22Rv1 (cell line): ENCODE measurements at regions not wholly inside any gene's neighbourhood (a gene's known extent, or its start where the extent isn't known, plus 50 kb on each side); places are given as distances from the start of the nearest gene placed in this dataset.

ENCODE experiments used
- H3K27ac ChIP-seq: fragments of 450-650 bp; 2 replicates; pipeline ENCODE4 v1.5.1; 2017
- ZFX ChIP-seq: fragments of 450-650 bp; IDR thresholded peaks from 2 replicates; pipeline ENCODE4 v1.6.1; 2017; ENCODE audit warnings: antibody characterized with exemption, borderline replicate concordance
- TF ChIP-seq, protein P1 (sequence below): fragments of 450-650 bp; IDR thresholded peaks from 2 replicates; pipeline ENCODE4 v1.5.1; 2017; ENCODE audit warnings: mild to moderate bottlenecking

GRCh38 chr5:86768699-86769202, 151.0 kb downstream of the COX7C start:
- H3K27ac ChIP-seq: no peak overlapping the region
- no peak for TF ChIP-seq ZFX
- TF ChIP-seq, protein P1, sequence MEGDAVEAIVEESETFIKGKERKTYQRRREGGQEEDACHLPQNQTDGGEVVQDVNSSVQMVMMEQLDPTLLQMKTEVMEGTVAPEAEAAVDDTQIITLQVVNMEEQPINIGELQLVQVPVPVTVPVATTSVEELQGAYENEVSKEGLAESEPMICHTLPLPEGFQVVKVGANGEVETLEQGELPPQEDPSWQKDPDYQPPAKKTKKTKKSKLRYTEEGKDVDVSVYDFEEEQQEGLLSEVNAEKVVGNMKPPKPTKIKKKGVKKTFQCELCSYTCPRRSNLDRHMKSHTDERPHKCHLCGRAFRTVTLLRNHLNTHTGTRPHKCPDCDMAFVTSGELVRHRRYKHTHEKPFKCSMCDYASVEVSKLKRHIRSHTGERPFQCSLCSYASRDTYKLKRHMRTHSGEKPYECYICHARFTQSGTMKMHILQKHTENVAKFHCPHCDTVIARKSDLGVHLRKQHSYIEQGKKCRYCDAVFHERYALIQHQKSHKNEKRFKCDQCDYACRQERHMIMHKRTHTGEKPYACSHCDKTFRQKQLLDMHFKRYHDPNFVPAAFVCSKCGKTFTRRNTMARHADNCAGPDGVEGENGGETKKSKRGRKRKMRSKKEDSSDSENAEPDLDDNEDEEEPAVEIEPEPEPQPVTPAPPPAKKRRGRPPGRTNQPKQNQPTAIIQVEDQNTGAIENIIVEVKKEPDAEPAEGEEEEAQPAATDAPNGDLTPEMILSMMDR: no peak

- TF ChIP-seq, protein P1: no peak
- TF ChIP-seq ZFX: no peak
Observed at GRCh38 chr5:86780018-86780417, 162.3 kb downstream of the COX7C start.

DNA sequence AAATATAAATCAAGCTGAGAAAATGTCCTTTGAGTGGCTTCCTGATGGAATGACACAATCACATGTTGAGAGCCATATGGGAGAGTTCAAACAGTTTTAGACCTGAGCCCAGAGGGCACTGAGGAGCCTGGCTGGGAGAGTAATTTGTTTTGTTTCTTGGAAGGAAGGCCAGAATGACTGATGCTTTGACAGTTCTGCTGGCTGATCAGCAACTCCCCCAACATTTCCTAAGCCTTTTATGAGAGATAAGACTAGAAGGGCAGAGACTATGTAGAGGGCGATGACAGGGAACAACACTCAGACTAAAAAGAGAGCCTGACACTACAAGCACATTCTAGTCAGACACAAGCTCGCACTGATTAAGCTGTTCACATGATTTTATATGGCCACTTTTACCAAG, 169.2 kb downstream of the COX7C start:
- TF ChIP-seq, protein P1: no peak
- TF ChIP-seq ZFX: no peak
- no peak overlapping the region for H3K27ac ChIP-seq

More at GRCh38 chr5:86780018-86780417, 162.3 kb downstream of the COX7C start:
- H3K27ac ChIP-seq: no peak overlapping the region

GRCh38 chr5:86795659-86796058, 177.9 kb downstream of the COX7C start:
- H3K27ac ChIP-seq: no peak overlapping the region
- TF ChIP-seq ZFX: no peak
- TF ChIP-seq, protein P1: no peak

DNA sequence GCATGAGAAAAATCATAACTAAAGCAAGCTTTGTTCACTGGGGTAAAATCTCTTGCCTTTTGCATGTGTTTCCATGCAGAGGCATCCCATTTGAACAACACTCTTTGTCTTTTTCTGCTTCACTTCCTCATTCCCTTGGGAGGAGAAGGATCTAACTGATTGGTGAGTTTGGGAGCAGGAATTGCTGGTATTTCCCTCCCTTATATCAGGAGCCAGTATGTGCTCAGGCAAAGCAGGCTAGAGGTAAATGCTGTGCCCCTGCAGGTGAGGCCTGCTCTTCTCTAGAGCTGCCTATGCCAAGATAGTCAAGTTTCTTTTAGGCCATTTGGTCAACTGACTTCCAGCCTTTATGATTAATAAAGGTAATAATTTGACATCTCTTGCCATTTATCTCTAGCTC, 179.9 kb downstream of the COX7C start:
- H3K27ac ChIP-seq: no peak overlapping the region
- TF ChIP-seq, protein P1: no peak
- no peak for TF ChIP-seq ZFX

GRCh38 chr5:86806206-86806605, 188.5 kb downstream of the COX7C start:
- TF ChIP-seq ZFX: no peak
- TF ChIP-seq, protein P1: no peak
- H3K27ac ChIP-seq: no peak overlapping the region

DNA sequence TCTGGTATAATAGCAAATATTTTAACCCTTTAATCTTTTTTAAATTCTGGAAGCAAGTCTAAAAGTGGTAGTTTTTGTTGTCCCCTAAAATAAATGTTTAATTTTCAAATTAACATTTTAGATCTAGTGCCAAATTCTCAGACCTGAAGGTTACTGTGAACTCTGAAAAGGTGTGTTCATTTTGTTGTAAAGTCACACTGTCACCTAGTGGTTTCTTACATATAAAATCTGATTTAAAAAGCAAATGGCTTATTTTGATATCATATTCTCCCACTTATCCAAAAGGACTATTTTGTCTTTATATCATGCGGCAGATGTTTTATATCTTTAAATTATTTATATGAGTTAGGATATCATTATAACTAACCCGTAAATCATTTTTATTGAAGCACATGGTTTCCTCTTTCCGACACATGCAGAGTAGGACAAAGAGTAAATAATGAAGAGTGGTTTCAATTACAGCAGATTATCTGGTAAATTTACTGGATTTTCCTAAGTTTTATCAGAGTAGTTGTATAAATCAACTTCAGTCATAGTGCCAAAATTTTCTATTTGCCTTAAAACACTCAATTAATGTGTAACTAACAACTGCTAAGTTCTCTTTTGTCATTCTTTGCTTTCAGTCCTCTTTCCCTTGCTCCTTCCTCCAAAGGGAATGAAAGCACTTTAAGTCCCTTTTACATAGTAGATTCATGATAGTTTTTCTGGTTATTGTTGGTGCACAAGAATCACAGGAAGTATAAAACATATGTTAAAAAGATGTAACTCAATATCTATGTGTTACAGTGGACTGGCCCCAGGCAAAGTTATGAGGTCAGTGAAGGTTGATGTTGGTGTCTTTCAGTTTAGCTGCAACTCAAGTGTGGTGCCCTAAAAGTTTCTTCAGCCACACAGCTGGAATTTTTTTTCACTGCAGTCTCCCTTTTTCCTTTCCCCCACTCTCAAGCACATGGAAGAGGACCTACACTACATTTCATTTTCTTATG, 189.6 kb downstream of the COX7C start:
- TF ChIP-seq ZFX: no peak
- TF ChIP-seq, protein P1: peak; percentile 38; the same call in 1 of the 2 replicates
- no peak overlapping the region for H3K27ac ChIP-seq
